Suprapubic skin (tissue), 4 donors: ENCODE measurements at regions not wholly inside any gene's neighbourhood (a gene's known extent, or its start where the extent isn't known, plus 50 kb on each side); places are given as distances from the start of the nearest gene placed in this dataset.

Experiments used
- CTCF ChIP-seq, 2 donors: fragments of 200-600 bp in 1 of 2; fragments of 450-650 bp in 1 of 2; sonication (generic) in 1 of 2; IDR thresholded peaks; one replicate each; pipeline ENCODE4 v1.5.1; 2016 to 2019; ENCODE audit warnings: antibody characterized with exemption in 2 of 2, mild to moderate bottlenecking in 1 of 2, moderate library complexity in 1 of 2
- EP300 ChIP-seq: sonication (generic); formaldehyde crosslinking; IDR thresholded peaks from one replicate; pipeline ENCODE4 v1.6.1; 2017; ENCODE audit warnings: antibody characterized with exemption
- POLR2A ChIP-seq, 2 donors: fragments of 450-650 bp; IDR thresholded peaks; one replicate each; pipeline ENCODE4 v1.6.1; 2017; ENCODE audit warnings: antibody characterized with exemption in 2 of 2, mild to moderate bottlenecking in 2 of 2, moderate library complexity in 2 of 2
- POLR2AphosphoS5 ChIP-seq, 3 donors: sonication (generic); formaldehyde crosslinking; IDR thresholded peaks; one replicate each; pipeline ENCODE4 v1.6.1; 2017; ENCODE audit warnings: antibody characterized with exemption in 3 of 3

DNA sequence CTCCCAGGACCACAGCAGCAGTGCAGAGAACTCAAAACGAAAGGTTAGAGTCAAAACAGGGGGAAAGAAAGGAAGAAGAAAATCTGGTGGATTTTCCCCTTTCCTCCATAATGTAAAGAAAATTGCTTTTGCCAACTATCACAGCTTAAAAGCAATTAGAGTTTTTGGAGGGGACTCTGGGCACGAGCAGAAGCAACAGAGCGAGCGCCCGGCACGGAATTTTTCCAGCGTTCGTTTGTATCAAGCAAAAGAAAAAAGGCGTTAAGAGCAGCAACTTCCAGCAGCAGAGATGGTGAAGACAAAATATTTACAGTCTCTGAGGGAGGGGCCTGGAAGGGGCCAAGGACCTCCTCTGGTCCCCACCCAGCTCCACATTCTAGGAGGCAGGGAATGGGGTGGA is 174.9 kb upstream of the LINGO1 start:
- TF ChIP-seq POLR2AphosphoS5 (IDR thresholded peaks at IDR 0.05) (no peak), POLR2A (IDR thresholded peaks at IDR 0.05) (no peak), CTCF (IDR thresholded peaks at IDR 0.05) (no peak), EP300 (no peak)
